Heart left ventricle (tissue), 13 donors: ENCODE measurements at regions not wholly inside any gene's neighbourhood (a gene's known extent, or its start where the extent isn't known, plus 50 kb on each side); places are given as distances from the start of the nearest gene placed in this dataset.
"Not testable (repeated sequence)": the region's sequence is repeated elsewhere in the genome, so short reads cannot be mapped to it uniquely, and the experiment has no call there.

Source experiments
- CTCF ChIP-seq, 12 donors: fragments of 200-600 bp; sonication (generic) in 4 of 12; IDR thresholded peaks; one replicate each; pipeline versions ENCODE4 v1.5.0 to v1.8.0; 2018 to 2022; ENCODE audit warnings: antibody characterized with exemption in 12 of 12, mild to moderate bottlenecking in 5 of 12
- POLR2A ChIP-seq, 2 donors: fragments of 450-650 bp; IDR thresholded peaks; one replicate each; pipeline ENCODE4 v1.6.1; 2017; ENCODE audit warnings: antibody characterized with exemption in 2 of 2, mild to moderate bottlenecking in 2 of 2, moderate library complexity in 2 of 2
- donor health status: ischemic (EF 13 %, LVEDD 7.1; RV severe dilation, severe dysfunction).
- donor health status: DM: no; HTN: yes; CAD: no.
- donor health status: DM: no; HTN: no; CAD: no.
- donor health status: ischemic (EF 25% LVEDD 6.9; RV normal size, moderate dysfunction).
- donor health status: ischemic (EF 25% LVEDD 5.7; RV mildly dilated, moderate dysfunction).
- donor health status: ischemic (EF 35%, LVEDD 5.7; RV mildly dilated, moderate dysfunction).
- donor health status: nonischemic (EF 11% LVEDD 7.7; RV severe dilation, severe dysfunction).
- donor health status: DM: yes; HTN: yes; CAD: no.
- donor health status: PGD.
- donor health status: ischemic (EF 29% LVEDD 5.4; RV normal size, mild dysfunction).
- donor health status: nonischemic (EF 23%, LVEDD 6.1; RV moderate dilation, normal function).

DNA sequence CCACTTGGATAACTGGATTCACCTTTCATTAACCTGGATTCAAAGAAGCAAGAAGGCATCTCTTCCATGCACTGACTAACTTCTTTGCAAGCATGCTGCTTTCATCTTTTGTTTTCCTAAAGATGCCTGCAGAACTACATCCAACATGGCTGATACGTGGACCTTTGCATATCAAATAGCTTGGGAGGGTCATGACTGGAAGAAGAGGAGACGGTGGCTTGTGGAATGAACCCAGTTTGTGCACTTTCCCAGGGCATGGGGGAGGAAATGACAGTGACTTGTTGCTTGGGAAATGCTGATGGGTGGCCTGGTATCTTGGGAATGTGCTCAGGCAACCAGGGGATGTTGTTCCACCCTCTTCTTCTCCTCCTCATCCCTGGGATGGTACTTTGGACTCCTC, 133.4 kb downstream of the TRIM43 start:
- not testable (repeated sequence) for TF ChIP-seq CTCF, POLR2A (IDR thresholded peaks at IDR 0.05)
